Lower lobe of right lung (tissue), 2 donors: ENCODE measurements at regions not wholly inside any gene's neighbourhood (a gene's known extent, or its start where the extent isn't known, plus 50 kb on each side); places are given as distances from the start of the nearest gene placed in this dataset.

ENCODE experiments used
- ATAC-seq, 2 donors: fragments of 200-7000 bp; cut with Tn5 transposase; one replicate each; pipeline ENCODE4 v1.9.1; 2020 to 2022; ENCODE audit warnings: mild to moderate bottlenecking in 2 of 2, moderate library complexity in 2 of 2
- DNase-seq: peaks from one replicate; pipeline ENCODE4 v3.0.0-alpha.2; 2020
- H3K27ac ChIP-seq: fragments of 200-600 bp; one replicate; pipeline ENCODE4 v1.8.0; 2022
- H3K27me3 ChIP-seq: fragments of 200-600 bp; one replicate; pipeline ENCODE4 v1.8.0; 2022; ENCODE audit warnings: low read depth
- H3K36me3 ChIP-seq: fragments of 200-600 bp; one replicate; pipeline ENCODE4 v1.8.0; 2022; ENCODE audit warnings: mild to moderate bottlenecking
- H3K4me1 ChIP-seq: fragments of 200-600 bp; one replicate; pipeline ENCODE4 v1.8.0; 2022
- H3K4me3 ChIP-seq: fragments of 200-600 bp; one replicate; pipeline ENCODE4 v1.8.0; 2022; ENCODE audit warnings: mild to moderate bottlenecking
- H3K9me3 ChIP-seq: fragments of 200-600 bp; one replicate; pipeline ENCODE4 v1.8.0; 2022
- intact Hi-C: fragments of 100-400 bp; cut with DNase I; formaldehyde crosslinking; loops from one replicate; pipeline ENCODE4 v1.11.0; 2022
- TF ChIP-seq, protein P1 (sequence below): fragments of 200-600 bp; IDR thresholded peaks from one replicate; pipeline ENCODE4 v1.8.0; 2022; ENCODE audit warnings: antibody characterized with exemption, mild to moderate bottlenecking
- donor health status: DM: no; HTN: yes; CAD: no; lungs with severe emphysema.

DNA sequence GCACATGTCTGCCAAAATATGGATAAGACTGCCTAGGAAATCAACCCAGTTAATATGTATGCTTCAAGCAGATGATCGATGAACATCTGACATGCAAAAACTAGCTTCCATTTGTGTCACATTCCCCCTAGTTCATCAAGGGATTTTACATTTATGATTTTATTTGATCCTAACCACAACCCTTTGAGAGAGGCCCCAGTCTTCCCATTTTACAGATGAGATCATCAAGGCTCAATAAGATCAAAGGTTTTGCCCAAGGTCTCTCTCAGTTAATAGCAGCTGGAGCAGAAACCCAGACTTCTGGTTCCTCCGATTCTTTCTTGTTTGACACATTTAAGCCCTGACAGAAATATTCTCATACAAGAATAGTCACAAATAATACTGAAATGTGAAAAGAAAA lies 107.7 kb upstream of the PPP2R5A start:
- no peak overlapping the region for H3K4me3 ChIP-seq
- intact Hi-C loops = no loop called here
- ATAC-seq (no peak), DNase-seq (no peak)
- H3K36me3 ChIP-seq = no peaks in the 10 kb centered on the region
- TF ChIP-seq, protein P1, sequence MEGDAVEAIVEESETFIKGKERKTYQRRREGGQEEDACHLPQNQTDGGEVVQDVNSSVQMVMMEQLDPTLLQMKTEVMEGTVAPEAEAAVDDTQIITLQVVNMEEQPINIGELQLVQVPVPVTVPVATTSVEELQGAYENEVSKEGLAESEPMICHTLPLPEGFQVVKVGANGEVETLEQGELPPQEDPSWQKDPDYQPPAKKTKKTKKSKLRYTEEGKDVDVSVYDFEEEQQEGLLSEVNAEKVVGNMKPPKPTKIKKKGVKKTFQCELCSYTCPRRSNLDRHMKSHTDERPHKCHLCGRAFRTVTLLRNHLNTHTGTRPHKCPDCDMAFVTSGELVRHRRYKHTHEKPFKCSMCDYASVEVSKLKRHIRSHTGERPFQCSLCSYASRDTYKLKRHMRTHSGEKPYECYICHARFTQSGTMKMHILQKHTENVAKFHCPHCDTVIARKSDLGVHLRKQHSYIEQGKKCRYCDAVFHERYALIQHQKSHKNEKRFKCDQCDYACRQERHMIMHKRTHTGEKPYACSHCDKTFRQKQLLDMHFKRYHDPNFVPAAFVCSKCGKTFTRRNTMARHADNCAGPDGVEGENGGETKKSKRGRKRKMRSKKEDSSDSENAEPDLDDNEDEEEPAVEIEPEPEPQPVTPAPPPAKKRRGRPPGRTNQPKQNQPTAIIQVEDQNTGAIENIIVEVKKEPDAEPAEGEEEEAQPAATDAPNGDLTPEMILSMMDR = no peak
- no peak overlapping the region for H3K27ac ChIP-seq
- H3K27me3 ChIP-seq = no peaks in the 10 kb centered on the region
- no peaks in the 10 kb centered on the region for H3K9me3 ChIP-seq
- peaks cover 30% of the 10 kb centered on the region for H3K4me1 ChIP-seq

DNA sequence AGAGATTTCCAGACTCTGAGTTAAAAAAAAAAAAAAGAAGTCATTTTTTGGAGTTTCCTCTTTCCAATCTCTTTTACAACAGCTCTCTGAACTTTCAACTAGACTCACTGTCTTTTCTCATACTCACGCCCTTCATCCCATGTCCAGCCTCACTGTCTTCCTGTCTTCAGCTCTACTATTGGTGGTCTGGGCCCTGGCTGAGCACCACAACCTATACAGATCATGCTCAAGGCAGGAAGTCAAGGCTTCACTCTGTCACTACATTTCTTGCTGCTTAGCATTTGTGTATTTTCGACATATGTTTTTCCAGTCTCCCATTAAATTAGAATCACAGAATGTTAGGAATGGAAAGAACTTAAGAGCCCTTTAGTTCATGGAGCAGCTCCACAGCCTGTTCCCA lies 106.4 kb upstream of the PPP2R5A start:
- TF ChIP-seq, protein P1 = no peak
- no peaks in the 10 kb centered on the region for H3K36me3 ChIP-seq
- no peak overlapping the region for H3K4me3 ChIP-seq
- H3K9me3 ChIP-seq = no peaks in the 10 kb centered on the region
- ATAC-seq = peak; percentile 2 to 62
- DNase-seq = no peak
- peak overlapping the region; percentile 69 for H3K27ac ChIP-seq
- H3K27me3 ChIP-seq = no peaks in the 10 kb centered on the region
- H3K4me1 ChIP-seq = peaks cover 30% of the 10 kb centered on the region
- intact Hi-C loops = no loop called here

DNA sequence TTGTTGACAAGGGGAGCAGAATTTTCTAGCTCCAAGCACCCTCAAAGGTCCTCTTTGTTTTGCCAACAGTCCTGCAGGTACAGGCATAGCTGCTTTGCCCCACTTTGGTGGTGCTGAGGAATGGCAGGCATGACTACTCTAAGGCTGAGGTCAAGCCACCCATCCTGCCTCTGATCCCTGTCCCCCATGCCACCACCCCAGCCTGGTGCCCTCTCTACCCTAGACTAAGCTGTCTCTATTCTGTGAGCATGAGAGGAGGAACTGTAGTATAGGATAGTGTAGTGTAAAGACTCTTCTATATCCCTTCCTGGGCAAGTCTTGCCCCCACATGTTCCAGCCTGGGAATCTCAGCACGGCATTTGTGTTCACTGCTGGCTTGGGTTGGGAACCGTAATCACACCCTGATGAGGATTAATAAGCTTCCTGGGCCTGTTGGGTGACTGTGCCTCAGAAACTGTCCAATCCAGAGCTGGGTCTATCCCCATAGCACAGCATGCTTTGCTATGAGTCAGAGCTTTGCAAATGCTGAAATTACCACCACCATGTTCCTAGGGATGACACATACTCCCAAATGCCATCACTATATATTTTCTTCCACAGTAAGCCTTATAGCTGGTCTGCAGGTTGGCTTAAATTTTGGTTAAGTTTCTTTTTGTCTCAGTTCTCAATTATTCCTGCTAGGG lies 105.7 kb upstream of the PPP2R5A start:
- Histone ChIP-seq H3K9me3 (no peaks in the 10 kb centered on the region), H3K4me3 (no peak overlapping the region), H3K27me3 (no peaks in the 10 kb centered on the region), H3K36me3 (no peaks in the 10 kb centered on the region), H3K4me1 (peaks cover 30% of the 10 kb centered on the region), H3K27ac (peak overlapping the region; percentile 69)
- ATAC-seq (peak; percentile 33 to 37), DNase-seq (no peak)
- TF ChIP-seq, protein P1 = no peak
- intact Hi-C loops = no loop called here

DNA sequence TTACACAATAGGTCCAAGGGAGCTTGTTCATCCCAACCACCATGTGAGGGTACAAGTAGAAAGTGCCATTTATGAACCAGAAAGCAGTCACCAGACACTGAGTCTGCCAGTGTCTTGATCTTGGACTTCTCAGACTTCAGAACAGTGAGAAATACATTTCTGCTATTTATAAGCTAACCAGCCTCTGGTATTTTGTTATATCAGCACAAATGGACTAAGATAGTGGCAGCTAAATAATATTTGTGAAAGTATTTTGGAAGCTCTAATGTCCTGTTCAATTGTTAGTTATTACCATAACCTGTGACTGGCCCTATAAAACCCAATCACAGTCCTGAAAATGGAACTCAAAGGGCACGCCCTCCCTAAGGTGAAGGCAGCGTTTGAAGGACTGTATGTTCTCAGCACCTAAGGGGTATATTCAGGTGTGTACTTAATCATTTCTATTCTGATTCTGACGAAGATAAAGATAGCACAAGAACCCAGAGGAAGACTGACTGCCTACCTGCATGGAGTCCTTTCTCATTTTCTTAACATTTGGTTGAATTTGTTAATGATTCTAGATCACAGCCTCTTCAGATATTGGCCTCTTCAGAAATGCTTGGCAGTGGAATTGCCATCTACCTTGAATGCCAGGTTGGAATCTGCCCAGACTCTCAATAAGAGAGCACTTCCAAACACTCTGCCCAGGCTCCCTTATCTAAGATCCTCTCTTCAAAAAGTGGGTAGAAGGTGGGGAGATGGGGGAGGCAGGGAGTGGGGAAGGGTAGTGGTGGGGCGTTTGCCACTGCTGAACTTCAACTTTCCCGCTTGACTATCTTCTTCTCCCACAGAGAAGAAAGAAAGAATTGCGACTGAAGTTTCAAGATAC lies 104.0 kb upstream of the PPP2R5A start:
- Histone ChIP-seq H3K4me1 (peaks cover 30% of the 10 kb centered on the region), H3K27ac (no peak overlapping the region), H3K36me3 (no peaks in the 10 kb centered on the region), H3K27me3 (no peaks in the 10 kb centered on the region), H3K9me3 (no peaks in the 10 kb centered on the region), H3K4me3 (no peak overlapping the region)
- intact Hi-C loops = no loop called here
- DNase-seq (no peak), ATAC-seq (peak; percentile 82 to 83)
- TF ChIP-seq, protein P1 = no peak

DNA sequence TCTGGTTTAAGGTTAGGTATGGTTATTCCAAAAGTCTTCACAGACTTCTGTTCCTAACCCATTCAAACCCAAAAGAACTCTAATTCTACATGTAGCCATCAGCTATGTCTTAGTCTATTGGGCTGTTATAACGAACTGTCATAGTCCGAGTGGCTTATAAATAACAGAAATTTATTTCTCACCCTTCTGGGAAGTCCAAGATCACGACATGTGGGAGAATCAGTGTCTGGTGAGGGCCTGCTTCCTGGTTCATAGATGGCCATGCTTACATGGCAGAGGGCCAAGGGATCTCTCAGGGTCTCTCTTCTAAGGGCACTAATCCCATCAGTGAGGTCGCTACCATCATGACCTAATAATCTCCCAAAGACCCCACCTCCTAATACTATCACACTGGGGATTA lies 103.0 kb upstream of the PPP2R5A start:
- Histone ChIP-seq H3K4me1 (peaks cover 36% of the 10 kb centered on the region), H3K27ac (no peak overlapping the region), H3K36me3 (no peaks in the 10 kb centered on the region), H3K9me3 (no peaks in the 10 kb centered on the region), H3K4me3 (no peak overlapping the region), H3K27me3 (no peaks in the 10 kb centered on the region)
- no peak for ATAC-seq
- TF ChIP-seq, protein P1 = no peak
- DNase-seq = no peak
- intact Hi-C loops = no loop called here
